Nephron progenitor cell (in vitro differentiated cells): ENCODE measurements at regions not wholly inside any gene's neighbourhood (a gene's known extent, or its start where the extent isn't known, plus 50 kb on each side); places are given as distances from the start of the nearest gene placed in this dataset.
A peak's percentile ranks its signal among the peaks of the same experiment; 100 is the strongest.

Experiments used
- DNase-seq: peaks from one replicate; pipeline ENCODE4 v3.0.0; 2021
- H3K27ac Mint-ChIP-seq: 2 replicates; pipeline ENCODE4 v1.8.0; 2021; ENCODE audit warnings: mild to moderate bottlenecking, moderate library complexity, mixed read lengths
- H3K27me3 Mint-ChIP-seq: 2 replicates; pipeline ENCODE4 v1.8.0; 2021; ENCODE audit warnings: mild to moderate bottlenecking, low read depth, mixed read lengths; ENCODE audit not compliant: poor library complexity
- H3K36me3 Mint-ChIP-seq: 2 replicates; pipeline ENCODE4 v1.8.0; 2021; ENCODE audit warnings: low read depth, mixed read lengths
- H3K4me1 Mint-ChIP-seq: 2 replicates; pipeline ENCODE4 v1.8.0; 2021; ENCODE audit warnings: mixed read lengths
- H3K4me3 Mint-ChIP-seq: 2 replicates; pipeline ENCODE4 v1.8.0; 2021; ENCODE audit warnings: mild to moderate bottlenecking, moderate library complexity, mixed read lengths
- H3K9me3 Mint-ChIP-seq: 2 replicates; pipeline ENCODE4 v1.8.0; 2021; ENCODE audit warnings: mild to moderate bottlenecking, moderate library complexity, mixed read lengths
- CTCF ChIP-seq: fragments of 200-600 bp; sonication (generic); IDR thresholded peaks from 2 replicates; pipeline ENCODE4 v1.5.0; 2021; ENCODE audit warnings: antibody characterized with exemption

GRCh38 chr5:56520986-56521730, 288.0 kb upstream of the ANKRD55 start:
- H3K27me3 Mint-ChIP-seq, result no peaks in the 10 kb centered on the region
- H3K36me3 Mint-ChIP-seq, result no peaks in the 10 kb centered on the region
- no peak overlapping the region for H3K27ac Mint-ChIP-seq
- no peak for DNase-seq
- H3K4me1 Mint-ChIP-seq, result peaks cover 60% of the 10 kb centered on the region
- no peak for TF ChIP-seq CTCF
- H3K4me3 Mint-ChIP-seq, result no peak overlapping the region
- no peaks in the 10 kb centered on the region for H3K9me3 Mint-ChIP-seq

GRCh38 chr5:56518820-56519219, 285.7 kb upstream of the ANKRD55 start:
- no peaks in the 10 kb centered on the region for H3K9me3 Mint-ChIP-seq
- peaks cover 78% of the 10 kb centered on the region for H3K4me1 Mint-ChIP-seq
- no peak overlapping the region for H3K27ac Mint-ChIP-seq
- TF ChIP-seq CTCF, result no peak
- no peak overlapping the region for H3K4me3 Mint-ChIP-seq
- H3K36me3 Mint-ChIP-seq, result no peaks in the 10 kb centered on the region
- H3K27me3 Mint-ChIP-seq, result no peaks in the 10 kb centered on the region
- no peak for DNase-seq

- DNase-seq, result no peak
- H3K27me3 Mint-ChIP-seq, result no peaks in the 10 kb centered on the region
- no peak overlapping the region for H3K4me3 Mint-ChIP-seq
- H3K36me3 Mint-ChIP-seq, result no peaks in the 10 kb centered on the region
- H3K4me1 Mint-ChIP-seq, result peaks cover 79% of the 10 kb centered on the region
- H3K9me3 Mint-ChIP-seq, result no peaks in the 10 kb centered on the region
- H3K27ac Mint-ChIP-seq, result no peak overlapping the region
- TF ChIP-seq CTCF, result no peak
Measured at GRCh38 chr5:56517011-56517416, 283.9 kb upstream of the ANKRD55 start.

- no peak overlapping the region for H3K27ac Mint-ChIP-seq
- H3K4me1 Mint-ChIP-seq, result peaks cover 82% of the 10 kb centered on the region
- no peak for DNase-seq
- no peaks in the 10 kb centered on the region for H3K9me3 Mint-ChIP-seq
- no peak overlapping the region for H3K4me3 Mint-ChIP-seq
- H3K36me3 Mint-ChIP-seq, result no peaks in the 10 kb centered on the region
- no peaks in the 10 kb centered on the region for H3K27me3 Mint-ChIP-seq
- no peak for TF ChIP-seq CTCF
Measured at GRCh38 chr5:56516441-56516840, 283.3 kb upstream of the ANKRD55 start.

- no peak overlapping the region for H3K4me3 Mint-ChIP-seq
- TF ChIP-seq CTCF, result no peak
- no peaks in the 10 kb centered on the region for H3K36me3 Mint-ChIP-seq
- H3K9me3 Mint-ChIP-seq, result no peaks in the 10 kb centered on the region
- peaks cover 85% of the 10 kb centered on the region for H3K4me1 Mint-ChIP-seq
- no peaks in the 10 kb centered on the region for H3K27me3 Mint-ChIP-seq
- no peak overlapping the region for H3K27ac Mint-ChIP-seq
- no peak for DNase-seq
Measured at GRCh38 chr5:56516035-56516434, 282.9 kb upstream of the ANKRD55 start.

GRCh38 chr5:56515011-56515410, 281.9 kb upstream of the ANKRD55 start:
- Mint-ChIP-seq H3K9me3 (no peaks in the 10 kb centered on the region), H3K36me3 (no peaks in the 10 kb centered on the region), H3K4me1 (peaks cover 90% of the 10 kb centered on the region), H3K27ac (peak overlapping the region; percentile 78), H3K27me3 (no peaks in the 10 kb centered on the region), H3K4me3 (no peak overlapping the region)
- no peak for TF ChIP-seq CTCF
- DNase-seq, result no peak
